ENCODE measurements at regions not wholly inside any gene's neighbourhood (a gene's known extent, or its start where the extent isn't known, plus 50 kb on each side); places are given as distances from the start of the nearest gene placed in this dataset.

- DNase-seq: peak; percentile 13
- H3K9ac ChIP-seq (ENCODE audit: low read depth, low read length): no peak overlapping the region
- no peak overlapping the region for H3K27ac ChIP-seq (ENCODE audit: insufficient read depth, low read length)
- H3K4me3 ChIP-seq (ENCODE audit: insufficient read depth, low read depth, low read length): no peak overlapping the region
- H2BK5ac ChIP-seq (ENCODE audit: low read depth, low read length, poor library complexity, severe bottlenecking): no peak overlapping the region
- H3K79me1 ChIP-seq (ENCODE audit: low read depth in 1 of 2, low read length in 2 of 2): no peaks in the 10 kb centered on the region
- intact Hi-C loops (cut with micrococcal nuclease): no loop called here
- H4K5ac ChIP-seq (ENCODE audit: low read depth, low read length): no peak overlapping the region
- H4K8ac ChIP-seq (ENCODE audit: low read depth in 2 of 2, low read length in 2 of 2): no peak overlapping the region
- dilution Hi-C loops (cut with HindIII; ENCODE audit: low sequenced_read_pairs, unreplicated experiment): no loop called here
- ChIA-PET CTCF (interaction anchor here (0.7 kb wide), 1 partner anchor 117 kb away, joined by 3 read pairs; no protein-coding TSS in a partner anchor), POLR2A (ENCODE audit: unreplicated experiment) (no interaction called here)
- TF ChIP-seq MXI1 (IDR thresholded peaks at IDR 0.05; ENCODE audit: borderline replicate concordance, low read depth, low read length): no peak
- no peak for TF ChIP-seq CEBPB (IDR thresholded peaks at IDR 0.05; ENCODE audit: low read depth, low read length)
- no peak for TF ChIP-seq RFX5 (IDR thresholded peaks at IDR 0.05; ENCODE audit: low read depth, low read length)
- no peak for TF ChIP-seq USF2 (IDR thresholded peaks at IDR 0.05; ENCODE audit: low read depth, low read length)
- no peak for TF ChIP-seq ELK1 (IDR thresholded peaks at IDR 0.05; ENCODE audit: borderline replicate concordance, low read depth, low read length)
- TF ChIP-seq RAD21 (IDR thresholded peaks at IDR 0.05; ENCODE audit: low read length): no peak
- TF ChIP-seq MAFK (IDR thresholded peaks at IDR 0.05; ENCODE audit: low read depth, low read length): no peak
- TF ChIP-seq POLR2A (IDR thresholded peaks at IDR 0.05; ENCODE audit: low read depth, low read length): no peak
- no peak for TF ChIP-seq BHLHE40 (IDR thresholded peaks at IDR 0.05; ENCODE audit: low read depth, low read length)
- no peak for TF ChIP-seq NFE2L2 (IDR thresholded peaks at IDR 0.05; ENCODE audit: low read depth, low read length)
- TF ChIP-seq FOS (IDR thresholded peaks at IDR 0.05; ENCODE audit: low read depth, low read length): no peak
- TF ChIP-seq CHD1 (IDR thresholded peaks at IDR 0.05; ENCODE audit: low read depth, low read length): no peak
- TF ChIP-seq CTCF (conservative IDR thresholded peaks at IDR 0.05; ENCODE audit: low read depth, low read length): no peak
- TF ChIP-seq SMC3 (IDR thresholded peaks at IDR 0.05; ENCODE audit: low read depth, low read length): no peak
- no peak for TF ChIP-seq MAZ (IDR thresholded peaks at IDR 0.05; ENCODE audit: borderline replicate concordance, low read depth, low read length)
- TF ChIP-seq RCOR1 (IDR thresholded peaks at IDR 0.05; ENCODE audit: insufficient replicate concordance, low read length): no peak
- WGBS, 2 experiments (ENCODE audit: extremely low coverage in 2 of 2, insufficient read length in 1 of 2): no CpG with 5 or more reads among the region's 2 CpGs
- no peak overlapping the region for H3K23ac ChIP-seq (ENCODE audit: low read depth, low read length)
- no peak for ATAC-seq (ENCODE audit: low read depth)
- no peaks in the 10 kb centered on the region for H3K9me1 ChIP-seq (ENCODE audit: insufficient read depth, low read length)
- H3K27me3 ChIP-seq (ENCODE audit: control insufficient read depth, insufficient read depth, low read length): no peaks in the 10 kb centered on the region
- H3K9me3 ChIP-seq (ENCODE audit: control insufficient read depth, insufficient read depth, low read length): peaks cover 2% of the 10 kb centered on the region; the same call in 1 of the 2 replicates
- H3K36me3 ChIP-seq (ENCODE audit: control insufficient read depth, insufficient read depth, low read length): no peaks in the 10 kb centered on the region
- no peak overlapping the region for H2AK9ac ChIP-seq (replicated peaks; ENCODE audit: low read depth, low read length, poor library complexity)
- no TSS peak for BruUV-seq (replicated peaks)
- no peaks in the 10 kb centered on the region for H4K20me1 ChIP-seq (ENCODE audit: insufficient read depth, low read length)
- H4K91ac ChIP-seq (ENCODE audit: insufficient read depth, low read depth, low read length): no peak overlapping the region
- no peak overlapping the region for H2BK15ac ChIP-seq (ENCODE audit: low read depth, low read length)
- H3K18ac ChIP-seq (ENCODE audit: low read depth, low read length): no peak overlapping the region
- no peak overlapping the region; the same call in 1 of the 2 replicates for H3K56ac ChIP-seq (ENCODE audit: extremely low read depth, insufficient read depth, low read length)
- H2BK120ac ChIP-seq (ENCODE audit: low read depth, low read length): no peak overlapping the region
- no peaks in the 10 kb centered on the region for H3K4me1 ChIP-seq (ENCODE audit: control insufficient read depth, insufficient read depth, low read length)
- H3K4me2 ChIP-seq (ENCODE audit: low read depth, low read length): no peak overlapping the region
- H2BK20ac ChIP-seq (ENCODE audit: low read depth, low read length): no peak overlapping the region
- H2AFZ ChIP-seq (replicated peaks; ENCODE audit: low read length, poor library complexity): no peak overlapping the region
- no peak overlapping the region for H3K4ac ChIP-seq (ENCODE audit: low read depth, low read length)
- no peak overlapping the region for H3K14ac ChIP-seq (replicated peaks; ENCODE audit: low read depth, low read length)
- in situ Hi-C loops (cut with MboI; ENCODE audit: low sequenced_read_pairs): no loop called here
- no peak overlapping the region for H2AK5ac ChIP-seq (ENCODE audit: low read depth, low read length)
Observed at GRCh38 chr13:47076500-47076899, 179.6 kb upstream of the HTR2A start.
